ENCODE measurements at regions not wholly inside any gene's neighbourhood (a gene's known extent, or its start where the extent isn't known, plus 50 kb on each side); places are given as distances from the start of the nearest gene placed in this dataset.

- Mint-ChIP-seq H3K27ac (no peak overlapping the region), H3K9me3 (no peaks in the 10 kb centered on the region), H3K36me3 (no peaks in the 10 kb centered on the region), H3K27me3 (peaks cover 8 to 9% of the 10 kb centered on the region in 2 donors), H3K4me1 (no peaks in the 10 kb centered on the region), H3K4me3 (no peak overlapping the region)
- Histone ChIP-seq H3K9me3 (no peaks in the 10 kb centered on the region), H3K4me3 (ENCODE audit: control insufficient read depth in 1 of 2, extremely low read depth in 1 of 2, low read length in 1 of 2) (no peak overlapping the region), H3K27ac (ENCODE audit: low read length) (no peak overlapping the region), H3K36me3 (ENCODE audit: control insufficient read depth in 2 of 2, extremely low read depth in 1 of 2, insufficient read depth in 1 of 2, low read length in 1 of 2) (no peaks in the 10 kb centered on the region), H3K4me1 (ENCODE audit: control insufficient read depth in 1 of 2, extremely low read depth in 1 of 2, insufficient read depth in 2 of 2, low read length in 2 of 2) (peaks cover 0 to 2% of the 10 kb centered on the region in 2 experiments), H3K27me3 (replicated peaks in 1 of 2; ENCODE audit: control insufficient read depth in 2 of 2, extremely low read depth in 1 of 2, insufficient read depth in 2 of 2, low read length in 1 of 2) (no peaks in the 10 kb centered on the region)
- POLR2A ChIA-PET = no interaction called here
- DNase-seq (no peak), ATAC-seq (replicated peaks in 1 of 4) (no peak)
- CTCF ChIA-PET = no interaction called here
- no CpG with 5 or more reads among the region's 2 CpGs for WGBS (ENCODE audit: insufficient coverage)
These were observed 111.4 kb upstream of the GRAMD2B start for GRCh38 chr5:126311766-126312165.

- no peaks in the 10 kb centered on the region for H3K9me3 ChIP-seq
- H3K4me3 Mint-ChIP-seq = no peak overlapping the region
- H3K27me3 ChIP-seq (replicated peaks in 1 of 2; ENCODE audit: control insufficient read depth in 2 of 2, extremely low read depth in 1 of 2, insufficient read depth in 2 of 2, low read length in 1 of 2) = no peaks in the 10 kb centered on the region
- H3K36me3 ChIP-seq (ENCODE audit: control insufficient read depth in 2 of 2, extremely low read depth in 1 of 2, insufficient read depth in 1 of 2, low read length in 1 of 2) = no peaks in the 10 kb centered on the region
- no peaks in the 10 kb centered on the region for H3K4me1 Mint-ChIP-seq
- ATAC-seq (replicated peaks in 1 of 4) = no peak
- peaks cover 0 to 2% of the 10 kb centered on the region in 2 experiments for H3K4me1 ChIP-seq (ENCODE audit: control insufficient read depth in 1 of 2, extremely low read depth in 1 of 2, insufficient read depth in 2 of 2, low read length in 2 of 2)
- no peak overlapping the region for H3K27ac ChIP-seq (ENCODE audit: low read length)
- H3K27ac Mint-ChIP-seq = no peak overlapping the region
- peaks cover 9 to 18% of the 10 kb centered on the region in 2 donors for H3K27me3 Mint-ChIP-seq
- H3K9me3 Mint-ChIP-seq = no peaks in the 10 kb centered on the region
- CTCF ChIA-PET = no interaction called here
- no peak overlapping the region for H3K4me3 ChIP-seq (ENCODE audit: control insufficient read depth in 1 of 2, extremely low read depth in 1 of 2, low read length in 1 of 2)
- WGBS (ENCODE audit: insufficient coverage) = no CpG with 5 or more reads among the region's 3 CpGs
- POLR2A ChIA-PET = interaction anchor here in 1 of 2 donors (0.7 kb wide), 1 partner anchor 284 kb away, joined by 3 read pairs; no protein-coding TSS in a partner anchor
- DNase-seq = no peak
- H3K36me3 Mint-ChIP-seq = no peaks in the 10 kb centered on the region
These were observed 107.9 kb upstream of the GRAMD2B start for GRCh38 chr5:126315341-126315740.

- POLR2A ChIA-PET = no interaction called here
- peaks cover 0 to 2% of the 10 kb centered on the region in 2 experiments for H3K27me3 ChIP-seq (replicated peaks in 1 of 2; ENCODE audit: control insufficient read depth in 2 of 2, extremely low read depth in 1 of 2, insufficient read depth in 2 of 2, low read length in 1 of 2)
- DNase-seq (no peak), ATAC-seq (replicated peaks in 1 of 4) (no peak)
- no peaks in the 10 kb centered on the region for H3K9me3 ChIP-seq
- H3K4me1 ChIP-seq (ENCODE audit: control insufficient read depth in 1 of 2, extremely low read depth in 1 of 2, insufficient read depth in 2 of 2, low read length in 2 of 2) = no peaks in the 10 kb centered on the region
- no peaks in the 10 kb centered on the region for H3K36me3 ChIP-seq (ENCODE audit: control insufficient read depth in 2 of 2, extremely low read depth in 1 of 2, insufficient read depth in 1 of 2, low read length in 1 of 2)
- no peaks in the 10 kb centered on the region for H3K36me3 Mint-ChIP-seq
- no peak overlapping the region for H3K4me3 ChIP-seq (ENCODE audit: control insufficient read depth in 1 of 2, extremely low read depth in 1 of 2, low read length in 1 of 2)
- peaks cover 0 to 8% of the 10 kb centered on the region in 2 donors for H3K27me3 Mint-ChIP-seq
- CTCF ChIA-PET = interaction anchor here (0.7 to 0.8 kb wide), 2 partner anchors 206 to 207 kb away, joined by 3 to 5 read pairs; no protein-coding TSS in a partner anchor
- H3K27ac Mint-ChIP-seq = no peak overlapping the region
- no CpG with 5 or more reads among the region's 1 CpG for WGBS (ENCODE audit: insufficient coverage)
- no peaks in the 10 kb centered on the region for H3K4me1 Mint-ChIP-seq
- H3K9me3 Mint-ChIP-seq = no peaks in the 10 kb centered on the region
- H3K27ac ChIP-seq (ENCODE audit: low read length) = no peak overlapping the region
- no peak overlapping the region for H3K4me3 Mint-ChIP-seq
These were observed 90.9 kb upstream of the GRAMD2B start for GRCh38 chr5:126332326-126332725.

GRCh38 chr5:126334760-126335159 is 88.4 kb upstream of the GRAMD2B start:
- no peaks in the 10 kb centered on the region for H3K36me3 Mint-ChIP-seq
- H3K4me3 Mint-ChIP-seq = no peak overlapping the region
- WGBS (ENCODE audit: insufficient coverage) = 100% methylated on average over 2 of the region's 7 CpGs
- H3K4me1 Mint-ChIP-seq = no peaks in the 10 kb centered on the region
- Histone ChIP-seq H3K27me3 (replicated peaks in 1 of 2; ENCODE audit: control insufficient read depth in 2 of 2, extremely low read depth in 1 of 2, insufficient read depth in 2 of 2, low read length in 1 of 2) (no peaks in the 10 kb centered on the region), H3K4me3 (ENCODE audit: control insufficient read depth in 1 of 2, extremely low read depth in 1 of 2, low read length in 1 of 2) (no peak overlapping the region), H3K9me3 (no peaks in the 10 kb centered on the region), H3K36me3 (ENCODE audit: control insufficient read depth in 2 of 2, extremely low read depth in 1 of 2, insufficient read depth in 1 of 2, low read length in 1 of 2) (no peaks in the 10 kb centered on the region), H3K27ac (ENCODE audit: low read length) (no peak overlapping the region), H3K4me1 (ENCODE audit: control insufficient read depth in 1 of 2, extremely low read depth in 1 of 2, insufficient read depth in 2 of 2, low read length in 2 of 2) (no peaks in the 10 kb centered on the region)
- DNase-seq = no peak
- H3K9me3 Mint-ChIP-seq = no peaks in the 10 kb centered on the region
- CTCF ChIA-PET = interaction anchor here in 1 of 2 donors (1.3 kb wide), 1 partner anchor 165 kb away, joined by 3 read pairs; no protein-coding TSS in a partner anchor
- peaks cover 4 to 6% of the 10 kb centered on the region in 2 donors for H3K27me3 Mint-ChIP-seq
- H3K27ac Mint-ChIP-seq = no peak overlapping the region
- no peak for ATAC-seq (replicated peaks in 1 of 4)
- POLR2A ChIA-PET = interaction anchor here in 1 of 2 donors (0.5 kb wide), 1 partner anchor 317 kb away, joined by 4 read pairs; no protein-coding TSS in a partner anchor

GRCh38 chr5:126335886-126336285 is 87.3 kb upstream of the GRAMD2B start:
- Histone ChIP-seq H3K27me3 (replicated peaks in 1 of 2; ENCODE audit: control insufficient read depth in 2 of 2, extremely low read depth in 1 of 2, insufficient read depth in 2 of 2, low read length in 1 of 2) (no peaks in the 10 kb centered on the region), H3K27ac (ENCODE audit: low read length) (no peak overlapping the region), H3K4me1 (ENCODE audit: control insufficient read depth in 1 of 2, extremely low read depth in 1 of 2, insufficient read depth in 2 of 2, low read length in 2 of 2) (no peaks in the 10 kb centered on the region), H3K4me3 (ENCODE audit: control insufficient read depth in 1 of 2, extremely low read depth in 1 of 2, low read length in 1 of 2) (no peak overlapping the region), H3K9me3 (no peaks in the 10 kb centered on the region), H3K36me3 (ENCODE audit: control insufficient read depth in 2 of 2, extremely low read depth in 1 of 2, insufficient read depth in 1 of 2, low read length in 1 of 2) (no peaks in the 10 kb centered on the region)
- WGBS (ENCODE audit: insufficient coverage) = no CpG with 5 or more reads among the region's 2 CpGs
- Mint-ChIP-seq H3K27ac (no peak overlapping the region), H3K4me3 (no peak overlapping the region), H3K27me3 (peaks cover 9 to 10% of the 10 kb centered on the region in 2 donors), H3K4me1 (no peaks in the 10 kb centered on the region), H3K36me3 (no peaks in the 10 kb centered on the region), H3K9me3 (no peaks in the 10 kb centered on the region)
- CTCF ChIA-PET = no interaction called here
- ATAC-seq (replicated peaks in 1 of 4) (no peak), DNase-seq (no peak)
- POLR2A ChIA-PET = no interaction called here

- no peaks in the 10 kb centered on the region for H3K36me3 Mint-ChIP-seq
- H3K9me3 Mint-ChIP-seq = no peaks in the 10 kb centered on the region
- DNase-seq (no peak), ATAC-seq (replicated peaks in 1 of 4) (no peak)
- WGBS (ENCODE audit: insufficient coverage) = 94% methylated on average over 5 of the region's 7 CpGs
- no peaks in the 10 kb centered on the region for H3K4me1 Mint-ChIP-seq
- H3K36me3 ChIP-seq (ENCODE audit: control insufficient read depth in 2 of 2, extremely low read depth in 1 of 2, insufficient read depth in 1 of 2, low read length in 1 of 2) = no peaks in the 10 kb centered on the region
- H3K27ac Mint-ChIP-seq = no peak overlapping the region
- H3K27ac ChIP-seq (ENCODE audit: low read length) = no peak overlapping the region
- ChIA-PET CTCF (interaction anchor here (0.6 to 3.1 kb wide), 33 partner anchors 9 to 1151 kb away, joined by 3 to 43 read pairs (median 4); partner anchors contain the start of gene PHAX (in 1 of the 2)), POLR2A (interaction anchor here in 1 of 2 donors (0.6 kb wide), 2 partner anchors 205 to 268 kb away, joined by 3 to 5 read pairs; no protein-coding TSS in a partner anchor)
- H3K4me3 Mint-ChIP-seq = no peak overlapping the region
- no peaks in the 10 kb centered on the region for H3K4me1 ChIP-seq (ENCODE audit: control insufficient read depth in 1 of 2, extremely low read depth in 1 of 2, insufficient read depth in 2 of 2, low read length in 2 of 2)
- no peaks in the 10 kb centered on the region for H3K27me3 ChIP-seq (replicated peaks in 1 of 2; ENCODE audit: control insufficient read depth in 2 of 2, extremely low read depth in 1 of 2, insufficient read depth in 2 of 2, low read length in 1 of 2)
- H3K9me3 ChIP-seq = no peaks in the 10 kb centered on the region
- H3K4me3 ChIP-seq (ENCODE audit: control insufficient read depth in 1 of 2, extremely low read depth in 1 of 2, low read length in 1 of 2) = no peak overlapping the region
- H3K27me3 Mint-ChIP-seq = peaks cover 13 to 20% of the 10 kb centered on the region in 2 donors
These were observed 84.6 kb upstream of the GRAMD2B start for GRCh38 chr5:126338635-126339034.

Measured in T-cell (primary cell).